ENCODE measurements at regions not wholly inside any gene's neighbourhood (a gene's known extent, or its start where the extent isn't known, plus 50 kb on each side); places are given as distances from the start of the nearest gene placed in this dataset.

- no peaks in the 10 kb centered on the region for H3K27me3 ChIP-seq (ENCODE audit: control insufficient read depth, insufficient read depth, low read length)
- H3K9me3 ChIP-seq (ENCODE audit: control insufficient read depth, low read length) = no peaks in the 10 kb centered on the region
Measured at GRCh38 chr2:121128741-121129659, 156.0 kb downstream of the TFCP2L1 start.

GRCh38 chr2:121129692-121130091, 155.3 kb downstream of the TFCP2L1 start:
- Histone ChIP-seq H3K27me3 (ENCODE audit: control insufficient read depth, insufficient read depth, low read length) (no peaks in the 10 kb centered on the region), H3K36me3 (ENCODE audit: control insufficient read depth, insufficient read depth, low read length) (no peaks in the 10 kb centered on the region), H3K4me1 (ENCODE audit: control insufficient read depth, insufficient read depth, low read length) (peaks cover 23% of the 10 kb centered on the region), H3K9me3 (ENCODE audit: control insufficient read depth, low read length) (no peaks in the 10 kb centered on the region), H3K9ac (ENCODE audit: low read length) (no peak overlapping the region), H3K4me3 (ENCODE audit: low read length) (no peak overlapping the region)

More at GRCh38 chr2:121128741-121129659, 156.0 kb downstream of the TFCP2L1 start:
- H3K36me3 ChIP-seq (ENCODE audit: control insufficient read depth, insufficient read depth, low read length) = no peaks in the 10 kb centered on the region
- no peak overlapping the region for H3K4me3 ChIP-seq (ENCODE audit: low read length)
- peaks cover 23% of the 10 kb centered on the region for H3K4me1 ChIP-seq (ENCODE audit: control insufficient read depth, insufficient read depth, low read length)
- H3K9ac ChIP-seq (ENCODE audit: low read length) = no peak overlapping the region

DNA sequence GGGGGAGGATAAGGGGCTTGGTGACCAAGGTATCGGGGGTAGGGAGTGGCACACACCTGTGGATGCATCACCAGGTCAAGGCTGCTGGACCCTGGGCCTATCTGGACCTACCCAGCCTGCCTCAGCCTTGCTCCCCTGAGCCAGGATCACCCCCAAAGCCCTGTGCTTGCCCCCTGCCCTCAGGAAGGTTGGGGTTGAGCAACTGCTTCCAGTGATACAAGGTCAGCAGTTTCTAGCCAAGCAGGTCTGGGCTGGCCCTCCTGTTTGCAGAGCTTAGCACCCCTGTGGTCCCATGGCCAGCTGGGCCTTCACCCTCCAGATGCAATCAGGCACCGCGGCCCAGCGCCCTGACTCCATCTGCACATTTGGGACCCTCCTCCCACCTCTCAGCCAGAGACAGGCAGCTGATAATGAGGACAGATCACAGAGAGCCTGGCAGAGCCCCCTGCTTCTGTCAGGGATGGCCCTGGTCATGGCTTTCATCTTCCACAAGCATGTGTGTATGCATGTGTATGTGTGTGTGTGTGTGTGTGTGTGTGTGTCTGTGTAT, 154.6 kb downstream of the TFCP2L1 start:
- H3K4me3 ChIP-seq (ENCODE audit: low read length) = no peak overlapping the region
- peaks cover 23% of the 10 kb centered on the region for H3K4me1 ChIP-seq (ENCODE audit: control insufficient read depth, insufficient read depth, low read length)
- no peaks in the 10 kb centered on the region for H3K9me3 ChIP-seq (ENCODE audit: control insufficient read depth, low read length)
- H3K9ac ChIP-seq (ENCODE audit: low read length) = no peak overlapping the region
- H3K36me3 ChIP-seq (ENCODE audit: control insufficient read depth, insufficient read depth, low read length) = no peaks in the 10 kb centered on the region
- H3K27me3 ChIP-seq (ENCODE audit: control insufficient read depth, insufficient read depth, low read length) = no peaks in the 10 kb centered on the region

DNA sequence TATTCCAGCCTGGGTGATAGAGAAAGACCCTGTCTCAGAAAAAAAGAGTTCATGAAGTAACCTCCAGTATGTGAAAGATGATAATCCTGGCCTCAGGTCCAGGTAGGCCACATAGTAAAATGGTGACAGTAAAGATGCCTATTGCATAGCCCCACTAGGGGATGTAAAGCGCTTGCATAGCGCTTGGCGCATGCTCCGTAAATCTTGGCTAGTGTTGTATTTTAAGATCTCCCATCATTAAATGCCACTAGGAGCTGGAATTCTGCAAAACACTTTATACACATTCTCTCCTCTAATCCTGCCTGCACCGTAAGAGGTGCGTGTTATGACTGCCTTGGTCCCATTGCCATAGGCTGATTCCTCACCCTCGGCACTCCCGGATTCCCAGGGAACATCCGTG, 153.6 kb downstream of the TFCP2L1 start:
- Histone ChIP-seq H3K4me3 (ENCODE audit: low read length) (no peak overlapping the region), H3K9ac (ENCODE audit: low read length) (no peak overlapping the region), H3K4me1 (ENCODE audit: control insufficient read depth, insufficient read depth, low read length) (peaks cover 23% of the 10 kb centered on the region), H3K27me3 (ENCODE audit: control insufficient read depth, insufficient read depth, low read length) (no peaks in the 10 kb centered on the region), H3K9me3 (ENCODE audit: control insufficient read depth, low read length) (no peaks in the 10 kb centered on the region), H3K36me3 (ENCODE audit: control insufficient read depth, insufficient read depth, low read length) (no peaks in the 10 kb centered on the region)

DNA sequence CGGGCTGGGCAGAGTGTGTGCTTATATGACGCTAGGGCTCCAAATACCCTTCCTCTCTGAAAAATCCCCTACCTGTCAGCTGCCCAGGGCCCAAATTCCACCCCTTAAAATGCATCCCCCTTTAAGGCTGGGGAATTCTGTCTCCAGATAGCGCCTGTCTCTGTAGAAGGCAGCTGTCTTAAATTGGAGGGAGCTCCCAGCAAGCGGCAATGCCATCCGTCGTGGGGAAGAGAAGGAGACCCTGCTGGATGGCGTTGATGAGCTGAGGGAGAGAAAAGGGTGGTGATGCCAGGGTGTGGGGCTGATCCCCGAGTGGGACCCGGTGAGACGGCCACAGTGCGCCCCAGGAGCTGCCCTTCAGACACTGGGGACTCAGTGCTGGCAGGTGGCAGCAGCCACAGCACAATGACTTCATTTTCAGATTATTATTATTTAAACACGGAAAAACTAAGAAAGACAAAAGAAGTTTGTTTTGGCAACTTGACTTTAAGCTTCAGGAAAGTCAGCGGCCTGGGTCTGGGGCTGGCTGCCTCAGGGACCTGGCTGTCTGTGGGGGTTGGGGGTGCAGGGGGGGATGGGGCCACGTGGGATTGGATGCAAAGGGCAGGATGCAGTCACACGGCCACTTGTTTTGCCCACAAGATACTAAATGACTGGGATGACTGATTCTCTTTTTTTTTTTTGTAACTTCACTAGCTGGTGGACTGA, 152.8 kb downstream of the TFCP2L1 start:
- Histone ChIP-seq H3K4me3 (ENCODE audit: low read length) (no peak overlapping the region), H3K36me3 (ENCODE audit: control insufficient read depth, insufficient read depth, low read length) (no peaks in the 10 kb centered on the region), H3K4me1 (ENCODE audit: control insufficient read depth, insufficient read depth, low read length) (peaks cover 23% of the 10 kb centered on the region), H3K9me3 (ENCODE audit: control insufficient read depth, low read length) (no peaks in the 10 kb centered on the region), H3K9ac (ENCODE audit: low read length) (no peak overlapping the region), H3K27me3 (ENCODE audit: control insufficient read depth, insufficient read depth, low read length) (no peaks in the 10 kb centered on the region)

DNA sequence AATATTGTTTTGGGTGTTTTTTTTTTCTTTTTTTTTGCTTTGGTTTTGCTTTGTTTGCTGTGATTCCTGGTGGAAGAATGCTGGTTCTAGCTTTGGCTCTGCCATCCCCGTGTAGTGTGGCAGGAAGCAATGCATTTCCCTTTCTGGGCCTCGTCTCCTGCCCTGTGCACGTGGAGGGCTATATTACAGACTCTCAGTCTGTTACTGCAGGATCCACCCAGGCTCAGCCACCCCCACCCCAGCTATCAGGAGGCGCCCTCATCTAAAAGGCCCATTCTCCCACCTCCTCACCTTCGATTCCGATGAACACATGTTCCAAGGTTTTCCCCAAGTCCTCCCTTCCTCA, 152.3 kb downstream of the TFCP2L1 start:
- Histone ChIP-seq H3K4me1 (ENCODE audit: control insufficient read depth, insufficient read depth, low read length) (peaks cover 22% of the 10 kb centered on the region), H3K36me3 (ENCODE audit: control insufficient read depth, insufficient read depth, low read length) (no peaks in the 10 kb centered on the region), H3K9ac (ENCODE audit: low read length) (no peak overlapping the region), H3K27me3 (ENCODE audit: control insufficient read depth, insufficient read depth, low read length) (no peaks in the 10 kb centered on the region), H3K9me3 (ENCODE audit: control insufficient read depth, low read length) (no peaks in the 10 kb centered on the region), H3K4me3 (ENCODE audit: low read length) (no peak overlapping the region)

- H3K9ac ChIP-seq (ENCODE audit: low read length) = no peak overlapping the region
- H3K9me3 ChIP-seq (ENCODE audit: control insufficient read depth, low read length) = no peaks in the 10 kb centered on the region
- no peak overlapping the region for H3K4me3 ChIP-seq (ENCODE audit: low read length)
- peaks cover 13% of the 10 kb centered on the region for H3K4me1 ChIP-seq (ENCODE audit: control insufficient read depth, insufficient read depth, low read length)
- H3K36me3 ChIP-seq (ENCODE audit: control insufficient read depth, insufficient read depth, low read length) = no peaks in the 10 kb centered on the region
- no peaks in the 10 kb centered on the region for H3K27me3 ChIP-seq (ENCODE audit: control insufficient read depth, insufficient read depth, low read length)
Measured at GRCh38 chr2:121133551-121134319, 151.3 kb downstream of the TFCP2L1 start.

- Histone ChIP-seq H3K9ac (ENCODE audit: low read length) (no peak overlapping the region), H3K4me1 (ENCODE audit: control insufficient read depth, insufficient read depth, low read length) (peaks cover 4% of the 10 kb centered on the region)
Measured at GRCh38 chr2:121134728-121135127, 150.3 kb downstream of the TFCP2L1 start.

GRCh38 chr2:121135168-121135853, 149.7 kb downstream of the TFCP2L1 start:
- no peak overlapping the region for H3K9ac ChIP-seq (ENCODE audit: low read length)
- no peaks in the 10 kb centered on the region for H3K36me3 ChIP-seq (ENCODE audit: control insufficient read depth, insufficient read depth, low read length)
- H3K27me3 ChIP-seq (ENCODE audit: control insufficient read depth, insufficient read depth, low read length) = no peaks in the 10 kb centered on the region
- H3K4me1 ChIP-seq (ENCODE audit: control insufficient read depth, insufficient read depth, low read length) = peaks cover 4% of the 10 kb centered on the region
- H3K9me3 ChIP-seq (ENCODE audit: control insufficient read depth, low read length) = no peaks in the 10 kb centered on the region
- no peak overlapping the region for H3K4me3 ChIP-seq (ENCODE audit: low read length)

More at GRCh38 chr2:121134728-121135127, 150.3 kb downstream of the TFCP2L1 start:
- Histone ChIP-seq H3K9me3 (ENCODE audit: control insufficient read depth, low read length) (no peaks in the 10 kb centered on the region), H3K4me3 (ENCODE audit: low read length) (no peak overlapping the region), H3K36me3 (ENCODE audit: control insufficient read depth, insufficient read depth, low read length) (no peaks in the 10 kb centered on the region), H3K27me3 (ENCODE audit: control insufficient read depth, insufficient read depth, low read length) (no peaks in the 10 kb centered on the region)

DNA sequence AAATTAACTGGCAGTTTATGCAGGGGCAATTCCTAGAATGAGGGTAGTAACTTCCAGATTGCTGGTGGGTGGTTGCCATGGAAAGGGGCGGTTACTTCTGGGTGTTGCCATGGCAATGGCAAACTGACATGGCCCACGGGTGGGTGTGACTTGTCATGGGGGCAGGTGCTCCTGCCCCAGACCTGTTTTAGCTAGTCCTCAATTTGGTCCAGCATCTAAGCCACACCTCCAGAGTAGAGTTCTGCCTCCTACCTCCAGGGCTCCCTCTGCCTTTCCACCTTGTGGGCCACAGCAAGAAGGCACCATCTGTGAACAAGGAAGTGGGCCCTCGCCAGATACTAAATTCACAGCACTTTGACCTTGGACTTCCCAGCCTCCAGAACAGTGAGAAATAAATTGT, 148.7 kb downstream of the TFCP2L1 start:
- H3K36me3 ChIP-seq (ENCODE audit: control insufficient read depth, insufficient read depth, low read length) = no peaks in the 10 kb centered on the region
- peaks cover 4% of the 10 kb centered on the region for H3K4me1 ChIP-seq (ENCODE audit: control insufficient read depth, insufficient read depth, low read length)
- no peak overlapping the region for H3K4me3 ChIP-seq (ENCODE audit: low read length)
- no peaks in the 10 kb centered on the region for H3K9me3 ChIP-seq (ENCODE audit: control insufficient read depth, low read length)
- H3K9ac ChIP-seq (ENCODE audit: low read length) = no peak overlapping the region
- no peaks in the 10 kb centered on the region for H3K27me3 ChIP-seq (ENCODE audit: control insufficient read depth, insufficient read depth, low read length)

GRCh38 chr2:121137571-121137970, 147.4 kb downstream of the TFCP2L1 start:
- Histone ChIP-seq H3K4me1 (ENCODE audit: control insufficient read depth, insufficient read depth, low read length) (peaks cover 4% of the 10 kb centered on the region), H3K36me3 (ENCODE audit: control insufficient read depth, insufficient read depth, low read length) (no peaks in the 10 kb centered on the region), H3K27me3 (ENCODE audit: control insufficient read depth, insufficient read depth, low read length) (no peaks in the 10 kb centered on the region), H3K9me3 (ENCODE audit: control insufficient read depth, low read length) (no peaks in the 10 kb centered on the region), H3K4me3 (ENCODE audit: low read length) (no peak overlapping the region), H3K9ac (ENCODE audit: low read length) (no peak overlapping the region)

All from mucosa of stomach (tissue), 1 donor.